Smooth muscle cell (in vitro differentiated cells): ENCODE measurements at regions not wholly inside any gene's neighbourhood (a gene's known extent, or its start where the extent isn't known, plus 50 kb on each side); places are given as distances from the start of the nearest gene placed in this dataset.

Source experiments
- DNase-seq: peaks from one replicate; lab custom pipeline; 2025; ENCODE audit not compliant: unreplicated experiment; lab: John Stamatoyannopoulos, UW
- H2AFZ ChIP-seq: fragments of 200-600 bp; sonication (generic); 2 replicates; pipeline ENCODE4 v1.6.0; 2016; ENCODE audit warnings: antibody characterized with exemption, low read depth, mild to moderate bottlenecking
- H3F3A ChIP-seq: fragments of 200-600 bp; sonication (generic); 2 replicates; pipeline ENCODE4 v1.6.0; 2017; ENCODE audit warnings: antibody characterized with exemption, low read depth
- H3K27ac ChIP-seq: fragments of 200-600 bp; sonication (generic); 2 replicates; pipeline ENCODE4 v1.5.1; 2016; ENCODE audit warnings: low read depth, mild to moderate bottlenecking
- H3K27me3 ChIP-seq: fragments of 200-600 bp; sonication (generic); 2 replicates; pipeline ENCODE4 v1.6.1; 2016; ENCODE audit warnings: low read depth, mild to moderate bottlenecking
- H3K36me3 ChIP-seq: fragments of 200-600 bp; sonication (generic); 2 replicates; pipeline ENCODE4 v1.5.1; 2016; ENCODE audit warnings: low read depth
- H3K4me1 ChIP-seq: fragments of 200-600 bp; sonication (generic); 2 replicates; pipeline ENCODE4 v1.5.1; 2016; ENCODE audit warnings: low read depth
- H3K4me2 ChIP-seq: fragments of 200-600 bp; sonication (generic); 2 replicates; pipeline ENCODE4 v1.6.0; 2016; ENCODE audit warnings: mild to moderate bottlenecking
- H3K4me3 ChIP-seq: fragments of 200-600 bp; sonication (generic); 2 replicates; pipeline ENCODE4 v1.5.1; 2016; ENCODE audit warnings: mild to moderate bottlenecking
- H3K79me2 ChIP-seq: fragments of 200-600 bp; sonication (generic); 2 replicates; pipeline ENCODE4 v1.6.0; 2016; ENCODE audit warnings: low read depth, mild to moderate bottlenecking
- H3K9ac ChIP-seq: fragments of 200-600 bp; sonication (generic); 2 replicates; pipeline ENCODE4 v1.6.0; 2016; ENCODE audit warnings: low read depth
- H3K9me3 ChIP-seq: fragments of 200-600 bp; sonication (generic); replicated peaks from 2 replicates; pipeline ENCODE4 v1.5.1; 2016; ENCODE audit warnings: low read depth
- H4K20me1 ChIP-seq: fragments of 200-600 bp; sonication (generic); 2 replicates; pipeline ENCODE4 v1.6.0; 2016; ENCODE audit warnings: low read depth
- CTCF ChIP-seq: fragments of 200-600 bp; sonication (generic); IDR thresholded peaks from 2 replicates; pipeline ENCODE4 v1.5.1; 2017; ENCODE audit warnings: borderline replicate concordance, mild to moderate bottlenecking, antibody characterized with exemption; ENCODE audit not compliant: insufficient read depth, poor library complexity, severe bottlenecking
- WGBS: methylation state at CpG from one replicate; pipeline ENCODE4 v1.1.7; 2016; ENCODE audit warnings: low lambda C conversion rate; 5-methylcytosine and 5-hydroxymethylcytosine counted together

GRCh38 chr6:10269814-10270472 is 144.9 kb downstream of the TFAP2A start:
- Histone ChIP-seq H3K4me1 (peaks cover 13% of the 10 kb centered on the region), H3F3A (no peaks in the 10 kb centered on the region), H3K27ac (no peak overlapping the region), H4K20me1 (no peaks in the 10 kb centered on the region), H3K9ac (no peak overlapping the region), H3K9me3 (no peaks in the 10 kb centered on the region), H3K4me3 (no peak overlapping the region), H3K4me2 (no peak overlapping the region), H2AFZ (no peak overlapping the region), H3K79me2 (no peaks in the 10 kb centered on the region), H3K36me3 (no peaks in the 10 kb centered on the region), H3K27me3 (peaks cover 29% of the 10 kb centered on the region)
- no peak for DNase-seq
- WGBS = 84% methylated on average over 6 of the region's 6 CpGs
- TF ChIP-seq CTCF = no peak

GRCh38 chr6:10268611-10269310 is 146.1 kb downstream of the TFAP2A start:
- DNase-seq = no peak
- WGBS = 43% methylated on average over 14 of the region's 14 CpGs
- Histone ChIP-seq H3K27me3 (peaks cover 29% of the 10 kb centered on the region), H3K9me3 (no peaks in the 10 kb centered on the region), H3K4me2 (no peak overlapping the region), H2AFZ (no peak overlapping the region), H3K4me1 (peaks cover 13% of the 10 kb centered on the region), H4K20me1 (no peaks in the 10 kb centered on the region), H3K36me3 (no peaks in the 10 kb centered on the region), H3K79me2 (no peaks in the 10 kb centered on the region), H3K4me3 (no peak overlapping the region), H3K9ac (no peak overlapping the region), H3K27ac (no peak overlapping the region), H3F3A (no peaks in the 10 kb centered on the region)
- no peak for TF ChIP-seq CTCF

- no peak overlapping the region for H3K27ac ChIP-seq
- no peaks in the 10 kb centered on the region for H3F3A ChIP-seq
- H3K4me1 ChIP-seq = peaks cover 13% of the 10 kb centered on the region
- H3K4me2 ChIP-seq = no peak overlapping the region
- H3K27me3 ChIP-seq = peaks cover 29% of the 10 kb centered on the region
- no peaks in the 10 kb centered on the region for H3K79me2 ChIP-seq
- H3K36me3 ChIP-seq = no peaks in the 10 kb centered on the region
- no peaks in the 10 kb centered on the region for H4K20me1 ChIP-seq
- H3K4me3 ChIP-seq = no peak overlapping the region
- no peak for TF ChIP-seq CTCF
- 58% methylated on average over 4 of the region's 4 CpGs for WGBS
- H3K9me3 ChIP-seq = no peaks in the 10 kb centered on the region
- H3K9ac ChIP-seq = no peak overlapping the region
- no peak for DNase-seq
- no peak overlapping the region for H2AFZ ChIP-seq
Measured at GRCh38 chr6:10268111-10268510, 146.8 kb downstream of the TFAP2A start.

- Histone ChIP-seq H3K4me3 (no peak overlapping the region), H3K79me2 (no peaks in the 10 kb centered on the region), H4K20me1 (no peaks in the 10 kb centered on the region), H3K4me1 (peaks cover 13% of the 10 kb centered on the region), H3K9me3 (no peaks in the 10 kb centered on the region), H2AFZ (no peak overlapping the region), H3F3A (no peaks in the 10 kb centered on the region), H3K9ac (no peak overlapping the region), H3K27ac (no peak overlapping the region), H3K4me2 (no peak overlapping the region), H3K27me3 (peaks cover 29% of the 10 kb centered on the region), H3K36me3 (no peaks in the 10 kb centered on the region)
- WGBS = 65% methylated on average over 4 of the region's 4 CpGs
- DNase-seq = no peak
- TF ChIP-seq CTCF = no peak
Measured at GRCh38 chr6:10266462-10266861, 148.4 kb downstream of the TFAP2A start.
